ENCODE measurements at regions not wholly inside any gene's neighbourhood (a gene's known extent, or its start where the extent isn't known, plus 50 kb on each side); places are given as distances from the start of the nearest gene placed in this dataset.
A peak's percentile ranks its signal among the peaks of the same experiment; 100 is the strongest.

GRCh38 chr1:57989877-57990276 is 556.6 kb downstream of the OMA1 start:
- no peak for DNase-seq (ENCODE audit: extremely low read depth in 1 of 11, low read depth in 9 of 11, low spot score in 4 of 11)

- DNase-seq (ENCODE audit: extremely low read depth in 1 of 11, low read depth in 9 of 11, low spot score in 4 of 11): no peak
Observed at GRCh38 chr1:57987523-57987922, 559.0 kb downstream of the OMA1 start.

GRCh38 chr1:57986432-57986831 is 560.1 kb downstream of the OMA1 start:
- DNase-seq (ENCODE audit: extremely low read depth in 1 of 11, low read depth in 9 of 11, low spot score in 4 of 11): no peak

GRCh38 chr1:57984277-57984676 is 560.4 kb upstream of the DAB1 start:
- DNase-seq (ENCODE audit: extremely low read depth in 1 of 11, low read depth in 9 of 11, low spot score in 4 of 11): no peak

- no peak for DNase-seq (ENCODE audit: extremely low read depth in 1 of 11, low read depth in 9 of 11, low spot score in 4 of 11)
Observed at GRCh38 chr1:57983441-57983840, 559.6 kb upstream of the DAB1 start.

DNA sequence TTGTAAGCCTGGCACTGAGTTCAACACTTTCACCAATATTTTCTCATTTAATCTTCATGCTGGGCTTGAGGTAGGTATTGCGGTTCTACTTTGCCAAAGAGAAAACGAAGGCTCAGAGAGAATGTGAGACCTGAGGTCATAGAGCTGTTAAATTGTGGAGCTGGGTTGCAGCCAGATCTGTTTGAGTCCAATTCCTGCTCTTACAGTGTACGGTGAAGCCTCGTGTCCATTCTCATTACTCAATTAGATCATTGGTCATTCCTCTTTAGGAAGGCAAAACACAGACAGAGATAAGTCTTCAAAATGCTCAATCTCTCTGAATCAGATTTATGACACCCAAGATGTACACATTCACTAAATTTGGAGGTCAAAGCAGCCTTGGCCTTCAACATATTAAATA is 559.0 kb upstream of the DAB1 start:
- no peak for DNase-seq (ENCODE audit: extremely low read depth in 1 of 11, low read depth in 9 of 11, low spot score in 4 of 11)

GRCh38 chr1:57976216-57976615 is 552.4 kb upstream of the DAB1 start:
- no peak for DNase-seq (ENCODE audit: extremely low read depth in 1 of 11, low read depth in 9 of 11, low spot score in 4 of 11)

GRCh38 chr1:57968321-57968720 is 544.5 kb upstream of the DAB1 start:
- no peak for DNase-seq (ENCODE audit: extremely low read depth in 1 of 11, low read depth in 9 of 11, low spot score in 4 of 11)

GRCh38 chr1:57966751-57967406 is 543.0 kb upstream of the DAB1 start:
- peak; percentile 7 to 62 (median 43) for DNase-seq (ENCODE audit: extremely low read depth in 1 of 11, low read depth in 9 of 11, low spot score in 4 of 11)

GRCh38 chr1:57966340-57966739 is 542.5 kb upstream of the DAB1 start:
- no peak for DNase-seq (ENCODE audit: extremely low read depth in 1 of 11, low read depth in 9 of 11, low spot score in 4 of 11)

- DNase-seq (ENCODE audit: extremely low read depth in 1 of 11, low read depth in 9 of 11, low spot score in 4 of 11): no peak
Observed at GRCh38 chr1:57963581-57963980, 539.7 kb upstream of the DAB1 start.

GRCh38 chr1:57959531-57960241 is 535.8 kb upstream of the DAB1 start:
- no peak for DNase-seq (ENCODE audit: extremely low read depth in 1 of 11, low read depth in 9 of 11, low spot score in 4 of 11)

- no peak for DNase-seq (ENCODE audit: extremely low read depth in 1 of 11, low read depth in 9 of 11, low spot score in 4 of 11)
Observed at GRCh38 chr1:57957576-57957975, 533.7 kb upstream of the DAB1 start.

DNA sequence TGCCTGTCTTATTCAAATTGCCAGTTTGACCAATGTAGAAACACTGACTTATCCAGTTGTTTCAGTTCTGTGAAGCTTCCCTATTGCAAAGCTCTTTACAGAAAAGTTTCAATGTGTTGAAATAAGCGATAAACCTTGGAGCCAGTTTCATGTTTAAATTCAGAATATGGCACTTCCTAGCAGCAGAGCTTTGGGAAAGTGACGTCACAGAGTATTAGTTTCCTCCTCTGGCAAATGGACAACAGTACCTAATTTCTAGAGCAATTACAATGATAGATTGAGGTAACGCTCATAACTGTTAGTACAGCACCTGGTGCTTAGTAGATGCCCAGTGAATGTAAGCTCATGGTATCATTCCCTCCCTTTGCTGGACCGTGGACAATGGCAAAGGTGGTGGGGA is 527.5 kb upstream of the DAB1 start:
- DNase-seq (ENCODE audit: extremely low read depth in 1 of 11, low read depth in 9 of 11, low spot score in 4 of 11): no peak

GRCh38 chr1:57949168-57949567 is 525.3 kb upstream of the DAB1 start:
- no peak for DNase-seq (ENCODE audit: extremely low read depth in 1 of 11, low read depth in 9 of 11, low spot score in 4 of 11)

GRCh38 chr1:57947471-57947870 is 523.6 kb upstream of the DAB1 start:
- DNase-seq (ENCODE audit: extremely low read depth in 1 of 11, low read depth in 9 of 11, low spot score in 4 of 11): no peak

GRCh38 chr1:57945045-57945444 is 521.2 kb upstream of the DAB1 start:
- DNase-seq (ENCODE audit: extremely low read depth in 1 of 11, low read depth in 9 of 11, low spot score in 4 of 11): no peak

DNA sequence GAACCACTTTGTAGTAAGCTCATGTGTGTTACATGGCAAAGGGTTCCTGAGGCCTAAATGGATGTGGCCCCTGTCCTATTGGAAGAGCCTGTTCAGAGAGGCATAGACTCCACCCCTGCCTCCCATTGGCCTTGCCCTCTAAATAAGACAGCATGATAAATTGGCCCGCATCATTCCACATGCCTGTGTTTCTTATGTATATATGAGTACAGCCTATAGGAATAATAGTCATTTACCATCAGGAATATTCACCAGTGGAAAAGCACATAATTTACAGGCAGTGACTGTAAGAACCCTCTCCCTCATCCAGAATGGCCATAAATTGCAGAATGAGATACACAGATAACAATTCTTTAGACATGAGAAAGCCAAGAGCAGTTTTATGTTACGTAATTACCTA is 519.5 kb upstream of the DAB1 start:
- no peak for DNase-seq (ENCODE audit: extremely low read depth in 1 of 11, low read depth in 9 of 11, low spot score in 4 of 11)

GRCh38 chr1:57934745-57935144 is 510.9 kb upstream of the DAB1 start:
- DNase-seq (ENCODE audit: extremely low read depth in 1 of 11, low read depth in 9 of 11, low spot score in 4 of 11): no peak

DNA sequence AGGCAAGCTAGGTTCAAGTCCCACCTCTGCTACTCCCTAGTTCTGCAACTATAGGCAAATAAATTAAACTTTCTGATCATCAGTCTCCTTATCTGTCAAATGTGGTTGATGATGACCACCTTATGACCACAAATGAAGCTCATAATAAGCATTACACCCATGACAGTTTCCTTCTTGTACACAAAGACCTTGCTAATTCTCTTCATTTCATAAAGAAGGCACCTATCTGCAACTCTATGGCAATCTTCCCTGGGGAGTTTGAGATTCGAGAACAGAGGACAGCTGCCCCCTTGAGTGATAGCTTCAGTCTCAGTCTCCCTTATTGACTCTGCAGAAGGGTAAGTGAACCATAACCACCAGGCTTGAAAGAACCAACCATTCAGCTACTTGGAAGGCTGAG is 503.1 kb upstream of the DAB1 start:
- DNase-seq (ENCODE audit: extremely low read depth in 1 of 11, low read depth in 9 of 11, low spot score in 4 of 11): no peak

DNA sequence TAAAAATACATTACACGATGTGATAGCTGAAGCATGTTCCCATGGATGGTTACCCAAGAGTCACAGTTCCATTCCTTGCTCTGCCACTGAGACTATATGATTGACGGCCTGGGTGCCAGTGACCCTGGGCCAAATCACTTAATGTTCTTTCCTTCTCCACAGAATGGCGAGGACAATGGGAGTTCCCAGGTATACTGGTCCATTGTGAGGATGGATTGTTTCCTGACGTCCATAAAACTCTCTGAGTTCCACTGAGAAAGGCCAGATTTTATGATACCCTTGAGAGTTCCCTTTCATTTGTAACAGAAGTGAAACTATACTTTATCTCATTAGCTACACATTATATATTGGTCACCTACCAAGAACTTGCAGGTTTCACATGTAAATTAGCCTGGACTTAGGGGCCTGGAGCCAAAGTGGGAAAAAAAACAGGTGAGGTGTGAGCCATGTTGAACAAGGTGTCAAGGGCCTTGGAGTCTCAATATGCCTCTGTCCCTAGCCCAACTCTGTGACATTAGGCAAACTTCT is 502.2 kb upstream of the DAB1 start:
- DNase-seq (ENCODE audit: extremely low read depth in 1 of 11, low read depth in 9 of 11, low spot score in 4 of 11): no peak

All from renal cortex interstitium (tissue), 11 donors.